22Rv1 (cell line): ENCODE measurements at regions not wholly inside any gene's neighbourhood (a gene's known extent, or its start where the extent isn't known, plus 50 kb on each side); places are given as distances from the start of the nearest gene placed in this dataset.

Experiments used
- H3K27ac ChIP-seq: fragments of 450-650 bp; 2 replicates; pipeline ENCODE4 v1.5.1; 2017
- CTCF ChIP-seq: fragments of 450-650 bp; IDR thresholded peaks from 2 replicates; pipeline ENCODE4 v1.5.1; 2017; ENCODE audit warnings: mild to moderate bottlenecking
- ZFX ChIP-seq: fragments of 450-650 bp; IDR thresholded peaks from 2 replicates; pipeline ENCODE4 v1.6.1; 2017; ENCODE audit warnings: antibody characterized with exemption, borderline replicate concordance

- TF ChIP-seq CTCF (no peak), ZFX (no peak)
- H3K27ac ChIP-seq = no peak overlapping the region
Observed at GRCh38 chr3:193837347-193837827, 244.4 kb downstream of the OPA1 start.

GRCh38 chr3:193840111-193840641 is 247.2 kb downstream of the OPA1 start:
- no peak overlapping the region for H3K27ac ChIP-seq
- TF ChIP-seq ZFX = no peak
- no peak for TF ChIP-seq CTCF

- TF ChIP-seq ZFX (no peak), CTCF (no peak)
Observed at GRCh38 chr3:193841581-193841980, 248.6 kb downstream of the OPA1 start.

GRCh38 chr3:193842029-193842798 is 249.2 kb downstream of the OPA1 start:
- H3K27ac ChIP-seq = 0 out of 2 replicates have a peak overlapping the region, but pooled peaks have one; percentile 25
- TF ChIP-seq ZFX = no peak

More at GRCh38 chr3:193841581-193841980, 248.6 kb downstream of the OPA1 start:
- H3K27ac ChIP-seq = no peak overlapping the region

- TF ChIP-seq ZFX (no peak), CTCF (no peak)
- 0 out of 2 replicates have a peak overlapping the region, but pooled peaks have one; percentile 25 for H3K27ac ChIP-seq
Observed at GRCh38 chr3:193842832-193843473, 249.9 kb downstream of the OPA1 start.

GRCh38 chr3:193843474-193844301 is 250.7 kb downstream of the OPA1 start:
- H3K27ac ChIP-seq = no peak overlapping the region
- TF ChIP-seq CTCF (no peak), ZFX (no peak)

- no peak overlapping the region for H3K27ac ChIP-seq
- TF ChIP-seq ZFX (no peak), CTCF (no peak)
Observed at GRCh38 chr3:193844472-193844871, 251.5 kb downstream of the OPA1 start.
